ENCODE measurements at regions not wholly inside any gene's neighbourhood (a gene's known extent, or its start where the extent isn't known, plus 50 kb on each side); places are given as distances from the start of the nearest gene placed in this dataset.
"Not testable (repeated sequence)": the region's sequence is repeated elsewhere in the genome, so short reads cannot be mapped to it uniquely, and the experiment has no call there.

GRCh38 chr10:21463436-21463835 is 62.0 kb downstream of the SKIDA1 start:
- DNase-seq = no peak

GRCh38 chr10:21458126-21458871 is 67.2 kb downstream of the SKIDA1 start:
- DNase-seq = no peak

- DNase-seq = no peak
Observed at GRCh38 chr10:21456160-21456559, 69.3 kb downstream of the SKIDA1 start.

GRCh38 chr10:21452203-21452602 is 73.3 kb downstream of the SKIDA1 start:
- no peak for DNase-seq

- DNase-seq = no peak
Observed at GRCh38 chr10:21449288-21449966, 76.1 kb downstream of the SKIDA1 start.

- no peak for DNase-seq
Observed at GRCh38 chr10:21445163-21445562, 80.3 kb downstream of the SKIDA1 start.

- no peak for DNase-seq
Observed at GRCh38 chr10:21441625-21442024, 83.9 kb downstream of the SKIDA1 start.

GRCh38 chr10:21438914-21439313 is 86.6 kb downstream of the SKIDA1 start:
- not testable (repeated sequence) for DNase-seq

- no peak for DNase-seq
Observed at GRCh38 chr10:21437770-21438382, 87.6 kb downstream of the SKIDA1 start.

- no peak for DNase-seq
Observed at GRCh38 chr10:21432266-21432665, 93.2 kb downstream of the SKIDA1 start.

- no peak for DNase-seq
Observed at GRCh38 chr10:21431799-21432198, 93.7 kb downstream of the SKIDA1 start.

- no peak for DNase-seq
Observed at GRCh38 chr10:21427804-21428481, 97.5 kb downstream of the SKIDA1 start.

- DNase-seq = no peak
Observed at GRCh38 chr10:21424459-21424861, 101.0 kb downstream of the SKIDA1 start.

GRCh38 chr10:21423850-21424249 is 101.6 kb downstream of the SKIDA1 start:
- no peak for DNase-seq

GRCh38 chr10:21423338-21423737 is 102.1 kb downstream of the SKIDA1 start:
- DNase-seq = no peak

- DNase-seq = no peak
Observed at GRCh38 chr10:21421794-21422193, 103.7 kb downstream of the SKIDA1 start.

GRCh38 chr10:21421016-21421415 is 104.5 kb downstream of the SKIDA1 start:
- no peak for DNase-seq

- DNase-seq = not testable (repeated sequence)
Observed at GRCh38 chr10:21418981-21419576, 106.4 kb downstream of the SKIDA1 start.

GRCh38 chr10:21417172-21417712 is 108.2 kb downstream of the SKIDA1 start:
- DNase-seq = no peak

GRCh38 chr10:21413680-21414079 is 111.8 kb downstream of the SKIDA1 start:
- DNase-seq = no peak

GRCh38 chr10:21413268-21413667 is 112.2 kb downstream of the SKIDA1 start:
- no peak for DNase-seq

GRCh38 chr10:21406595-21407193 is 118.8 kb downstream of the SKIDA1 start:
- no peak for DNase-seq

Data from central memory CD4-positive, alpha-beta T cell (primary cell).